GM19328 (cell line): ENCODE measurements at regions not wholly inside any gene's neighbourhood (a gene's known extent, or its start where the extent isn't known, plus 50 kb on each side); places are given as distances from the start of the nearest gene placed in this dataset.

Experiments used
- ATAC-seq: cut with Tn5 transposase; IDR thresholded peaks from one replicate; pipeline ENCODE4 v1.9.1; 2021; ENCODE audit warnings: mild to moderate bottlenecking, moderate library complexity; ENCODE audit not compliant: unreplicated experiment

GRCh38 chr3:118406562-118406961 is 628.1 kb downstream of the IGSF11 start:
- ATAC-seq = no peak

DNA sequence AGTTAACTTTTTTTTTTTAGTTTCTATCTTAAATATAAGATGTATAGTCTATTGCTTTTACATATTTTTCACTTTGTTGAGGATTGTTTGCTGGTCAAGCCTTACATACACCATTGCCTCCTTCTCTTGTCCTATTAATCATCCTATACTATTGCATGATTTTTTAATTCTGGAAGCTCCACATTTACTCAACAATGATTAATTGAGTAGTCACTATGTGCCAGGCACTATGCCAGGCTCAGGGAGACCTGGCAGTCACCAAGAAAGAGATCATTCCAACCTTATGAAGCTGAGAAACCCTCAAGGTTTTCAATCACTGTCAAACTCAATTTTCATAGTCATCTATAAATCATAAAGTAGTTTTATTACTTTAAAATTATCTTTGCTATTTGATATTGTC is 626.2 kb downstream of the IGSF11 start:
- no peak for ATAC-seq

DNA sequence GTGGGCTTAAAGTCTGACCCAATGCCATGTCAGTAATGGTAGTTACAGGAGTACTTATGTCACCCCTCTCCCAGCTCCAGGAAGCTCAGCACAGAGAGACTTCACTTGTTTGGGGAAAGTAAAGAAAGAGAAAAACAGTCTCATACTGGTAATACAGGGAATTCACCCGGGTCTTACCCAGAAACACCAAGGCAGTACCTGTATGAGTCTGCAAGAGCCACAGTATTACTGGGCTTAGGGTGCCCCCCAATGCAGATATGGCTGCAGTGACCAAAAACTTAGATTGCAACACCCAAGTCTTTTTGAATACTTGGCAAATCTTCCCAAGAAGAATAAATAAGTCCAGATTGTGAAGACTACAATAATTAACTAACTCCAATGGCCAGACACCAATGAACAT is 622.1 kb downstream of the IGSF11 start:
- ATAC-seq = peak; percentile 64

DNA sequence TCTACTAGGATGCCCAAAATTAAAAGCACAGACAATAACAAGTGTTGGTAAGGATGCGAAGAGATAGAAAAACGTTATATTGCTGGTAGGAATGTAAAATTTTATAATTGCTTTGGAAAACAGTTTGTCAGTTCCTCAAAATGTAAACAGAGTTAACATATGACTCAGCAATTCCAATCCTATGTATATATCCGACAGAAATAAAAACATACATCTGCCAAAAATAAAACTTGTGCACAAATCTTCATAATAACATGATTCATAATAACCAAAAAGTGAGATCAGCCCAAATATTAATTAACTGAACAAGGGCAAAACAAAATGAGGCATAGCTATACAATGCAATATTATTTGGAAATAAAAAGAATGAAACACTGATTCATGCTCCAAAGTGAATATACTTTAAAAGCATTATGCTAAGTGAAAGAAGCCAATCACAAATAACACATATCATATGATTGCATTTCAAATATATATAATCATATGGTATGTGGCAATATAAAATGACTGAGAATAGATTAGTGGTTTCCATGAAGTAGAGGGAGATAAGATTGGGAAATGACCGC is 609.3 kb downstream of the IGSF11 start:
- ATAC-seq = no peak

DNA sequence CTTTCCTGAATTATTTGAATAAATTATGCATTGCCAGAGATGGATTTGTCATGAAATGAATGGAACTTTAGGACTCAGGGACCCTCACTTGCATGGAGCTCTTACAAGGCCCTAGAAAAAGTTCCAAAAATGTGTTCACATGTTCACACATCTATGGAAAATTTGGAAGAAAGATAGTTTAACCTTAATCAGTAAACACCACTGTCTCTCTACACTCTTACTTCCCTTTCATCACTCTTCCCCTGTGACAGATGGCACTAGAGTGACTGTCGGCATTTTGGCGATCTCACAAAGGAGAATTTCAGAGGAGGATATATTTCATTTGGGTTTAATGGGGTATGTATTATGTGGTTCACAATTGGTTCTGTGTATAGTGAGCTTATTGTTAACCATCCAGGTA is 600.8 kb downstream of the IGSF11 start:
- ATAC-seq = no peak

DNA sequence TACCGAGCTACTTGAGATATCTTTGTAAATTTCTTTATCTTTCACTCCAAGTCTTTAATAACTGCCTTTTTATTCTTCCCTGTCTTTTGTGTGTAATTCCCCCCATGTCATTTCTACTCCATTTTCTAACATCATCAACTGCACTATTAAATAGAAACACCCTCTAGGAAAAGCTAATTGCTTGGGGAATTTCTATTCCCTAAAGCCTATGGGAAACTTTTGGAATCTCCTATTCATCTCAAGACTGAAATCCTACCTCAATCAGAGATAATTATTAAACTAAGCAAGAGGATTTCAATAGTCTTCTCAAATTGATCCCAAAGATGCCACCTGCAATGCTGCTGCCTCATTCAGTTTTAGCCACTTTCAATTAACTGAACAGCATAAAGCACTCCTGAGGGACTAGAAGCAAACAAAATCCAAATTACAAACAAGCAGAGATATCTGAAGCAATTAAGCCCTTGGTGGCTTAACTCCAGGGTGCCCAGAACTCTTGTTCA is 598.7 kb downstream of the IGSF11 start:
- no peak for ATAC-seq

DNA sequence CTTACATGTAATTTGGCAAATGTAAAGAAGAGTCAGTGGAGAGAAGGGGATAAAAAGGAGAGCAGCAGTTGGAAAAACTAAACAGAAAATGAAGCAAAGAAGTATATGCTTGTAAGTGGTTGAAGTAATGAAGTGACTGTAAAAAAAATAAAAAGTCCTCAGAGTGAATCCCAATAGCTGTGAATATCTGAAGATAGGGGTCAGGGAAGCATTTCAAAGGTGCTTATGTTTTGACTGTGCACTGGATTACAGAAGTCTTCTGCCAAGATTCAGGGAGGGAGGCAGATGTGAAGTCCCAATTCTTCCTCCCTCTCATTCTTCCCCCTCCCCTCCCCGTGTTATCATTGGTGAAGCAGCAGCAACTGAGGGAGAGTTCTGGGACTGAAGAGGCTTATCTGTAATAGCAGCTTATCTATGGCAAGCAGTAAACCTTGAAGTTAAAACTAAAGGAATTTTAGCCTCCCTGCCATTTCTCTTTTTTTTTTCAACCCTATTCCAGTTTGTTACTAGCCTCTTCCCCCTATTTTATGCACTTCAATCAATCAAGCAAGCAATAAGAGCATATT is 597.9 kb downstream of the IGSF11 start:
- ATAC-seq = no peak

GRCh38 chr3:118445036-118445435 is 589.6 kb downstream of the IGSF11 start:
- no peak for ATAC-seq

DNA sequence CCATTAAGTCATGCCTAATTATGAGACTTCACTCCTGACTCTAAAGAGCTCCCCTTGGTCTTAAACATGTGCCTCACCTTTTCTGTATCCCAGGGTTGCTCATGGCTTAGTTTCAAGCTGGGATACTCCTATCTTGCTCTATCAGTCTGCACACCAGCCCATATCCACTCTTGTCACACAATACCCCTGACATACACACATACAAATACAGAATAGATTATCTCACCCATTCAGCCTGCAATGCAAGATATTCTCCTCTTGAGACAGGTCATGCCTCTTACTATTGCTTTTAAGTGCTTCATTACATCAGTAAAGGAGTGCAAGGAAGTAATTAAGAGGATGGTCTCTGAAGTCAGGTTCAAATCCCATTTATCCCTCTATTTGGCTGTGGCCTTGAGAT is 587.3 kb downstream of the IGSF11 start:
- ATAC-seq = no peak

GRCh38 chr3:118466795-118467330 is 567.8 kb downstream of the IGSF11 start:
- ATAC-seq = no peak

DNA sequence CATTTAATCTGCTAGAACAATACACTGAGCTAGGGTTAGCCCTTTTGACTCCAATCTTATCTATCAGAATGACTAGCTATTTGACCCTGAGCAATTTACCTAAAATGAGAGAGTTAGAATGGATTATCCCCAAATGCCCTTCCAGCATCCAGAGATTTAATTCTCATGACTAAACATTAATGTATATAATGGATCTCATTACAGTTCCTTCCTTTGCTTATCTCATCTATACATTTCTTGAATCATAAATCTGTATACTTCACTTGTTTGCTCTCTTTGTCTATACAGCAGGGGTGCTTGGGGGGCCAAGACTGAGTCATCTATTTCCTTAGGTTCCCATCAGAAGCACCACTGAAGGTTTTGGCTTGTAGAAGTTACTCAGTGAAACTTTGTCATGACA is 565.8 kb downstream of the IGSF11 start:
- no peak for ATAC-seq

- no peak for ATAC-seq
These were observed 562.1 kb downstream of the IGSF11 start for GRCh38 chr3:118472586-118472985.

DNA sequence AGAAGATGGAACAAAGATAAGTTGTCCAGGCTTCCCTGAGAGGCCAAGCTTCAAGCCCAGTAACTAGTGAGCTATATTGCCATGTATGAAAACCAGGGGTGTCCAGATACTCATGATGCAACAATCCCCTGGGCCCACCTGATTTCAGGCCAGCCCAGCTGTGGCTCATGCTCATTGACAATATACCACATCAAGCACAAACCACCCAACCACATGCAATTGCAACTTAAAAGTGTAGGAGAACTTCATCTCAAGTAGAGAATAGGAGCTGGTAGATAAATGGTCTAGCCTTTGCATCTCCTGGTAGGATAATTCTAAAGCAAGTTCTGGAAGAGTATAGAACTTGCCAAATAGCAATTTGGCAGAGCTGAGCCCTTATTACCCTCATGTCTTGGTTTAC is 561.3 kb downstream of the IGSF11 start:
- ATAC-seq = no peak

DNA sequence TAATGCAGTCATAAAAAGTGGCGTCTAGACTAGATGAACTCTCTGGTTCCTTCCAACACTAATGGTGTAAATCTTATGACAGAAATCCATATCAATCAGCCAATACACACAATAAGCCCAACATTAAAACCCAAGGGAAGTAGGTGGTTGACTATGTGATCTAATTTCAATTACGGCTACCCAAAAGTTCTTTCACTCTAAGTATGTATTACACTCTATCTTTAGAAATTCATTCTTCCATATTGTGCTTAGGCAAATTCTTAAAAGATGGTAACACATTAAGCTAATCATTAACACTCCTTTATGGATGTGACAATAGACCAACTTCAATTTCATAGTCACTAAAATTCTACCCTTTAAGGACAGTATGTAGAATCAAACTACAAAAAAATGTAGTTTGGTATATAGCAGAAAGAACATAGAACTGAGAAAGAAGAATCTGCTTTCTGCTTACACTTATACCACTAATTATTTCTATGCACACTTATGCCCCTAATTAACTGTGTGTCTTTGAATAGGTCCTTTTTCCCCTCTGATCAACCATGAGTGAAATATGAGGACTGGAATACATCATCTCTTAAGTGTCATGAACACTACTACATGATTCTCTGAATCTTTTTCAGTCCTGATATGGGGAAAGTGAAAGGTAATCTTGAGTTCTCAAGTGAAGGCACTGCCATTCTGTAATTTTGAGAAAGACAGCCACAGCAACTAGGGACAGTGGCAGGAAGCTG is 557.6 kb downstream of the IGSF11 start:
- ATAC-seq = peak; percentile 47

DNA sequence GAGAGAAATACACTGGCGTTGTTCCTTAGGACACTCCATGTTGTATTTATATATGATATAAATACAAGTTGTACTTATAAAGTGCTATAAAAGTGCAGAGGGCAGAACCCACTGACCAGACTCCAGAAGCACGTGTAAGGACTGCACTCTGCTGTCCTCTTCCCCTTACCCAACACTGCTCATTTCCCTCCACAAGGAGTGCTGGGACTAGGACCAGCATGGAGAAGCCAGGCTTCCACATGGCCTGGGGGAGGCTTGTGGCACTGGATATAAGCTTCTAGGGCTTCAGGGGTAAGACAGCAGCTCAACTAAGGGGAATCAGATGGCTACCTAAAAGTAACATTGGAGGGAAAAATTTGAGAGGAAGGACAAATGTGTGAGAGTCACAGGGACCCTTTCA is 556.9 kb downstream of the IGSF11 start:
- ATAC-seq = no peak

DNA sequence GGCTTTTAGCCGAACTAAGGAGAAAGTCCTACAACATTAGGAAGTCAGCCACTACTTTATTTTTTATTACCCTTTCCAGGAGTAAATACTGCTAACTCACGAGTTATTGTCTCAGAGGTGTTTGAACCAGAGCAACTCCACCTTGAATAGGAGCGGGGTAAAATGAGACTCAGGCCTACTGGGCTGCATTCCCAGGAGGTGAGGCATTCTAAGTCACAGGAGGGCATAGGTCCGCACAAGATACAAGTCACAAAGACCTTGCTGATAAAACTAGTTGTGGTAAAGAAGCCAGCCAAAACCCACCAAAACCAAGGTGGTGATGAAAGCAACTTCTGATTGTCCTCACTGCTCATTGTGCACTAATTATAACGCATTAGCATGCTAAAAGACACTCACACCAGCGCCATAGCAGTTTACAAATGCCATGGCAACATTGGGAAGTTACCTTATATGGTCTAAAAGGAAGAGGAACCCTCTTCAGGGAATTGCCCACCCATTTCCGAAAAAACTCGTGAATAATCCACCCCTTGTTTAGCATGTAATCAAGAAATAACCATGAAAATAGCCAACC is 555.9 kb downstream of the IGSF11 start:
- no peak for ATAC-seq

- no peak for ATAC-seq
These were observed 555.3 kb downstream of the IGSF11 start for GRCh38 chr3:118479376-118479775.

DNA sequence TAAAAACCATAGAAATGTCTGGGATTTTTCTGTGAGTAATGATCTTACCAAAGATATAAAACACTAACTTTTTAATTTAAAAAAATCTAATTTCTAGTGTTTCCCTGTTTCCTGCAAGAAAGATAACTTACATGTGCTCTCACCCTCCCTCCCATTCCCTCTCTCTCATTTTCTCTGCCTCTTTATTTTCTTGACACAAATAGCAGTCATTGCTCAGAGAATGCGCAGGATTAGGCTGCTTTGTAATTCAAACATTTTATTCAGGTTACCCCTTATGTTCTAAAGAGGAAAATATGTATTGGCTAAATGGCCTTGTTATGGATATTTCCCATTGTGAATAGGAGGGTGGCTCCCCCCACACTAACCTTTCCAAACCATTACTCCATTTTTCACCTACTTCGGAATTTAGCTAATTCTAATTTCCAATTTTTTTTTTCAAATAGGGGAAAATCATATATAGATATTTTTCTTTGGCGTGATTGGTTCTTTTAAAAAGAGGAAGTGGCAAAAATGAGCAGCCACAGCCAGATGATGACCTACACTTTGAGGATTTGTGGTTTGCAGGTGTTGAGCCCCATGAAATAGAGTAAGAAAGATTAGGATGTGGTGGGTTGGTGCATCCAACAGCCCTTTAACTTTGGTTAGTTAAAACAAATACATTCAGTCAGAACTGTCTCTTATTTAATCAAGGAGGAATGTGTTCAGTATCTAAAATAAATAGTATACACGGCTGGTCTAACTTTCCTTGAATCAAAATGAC is 554.4 kb downstream of the IGSF11 start:
- no peak for ATAC-seq

GRCh38 chr3:118485693-118486092 is 549.0 kb downstream of the IGSF11 start:
- no peak for ATAC-seq

DNA sequence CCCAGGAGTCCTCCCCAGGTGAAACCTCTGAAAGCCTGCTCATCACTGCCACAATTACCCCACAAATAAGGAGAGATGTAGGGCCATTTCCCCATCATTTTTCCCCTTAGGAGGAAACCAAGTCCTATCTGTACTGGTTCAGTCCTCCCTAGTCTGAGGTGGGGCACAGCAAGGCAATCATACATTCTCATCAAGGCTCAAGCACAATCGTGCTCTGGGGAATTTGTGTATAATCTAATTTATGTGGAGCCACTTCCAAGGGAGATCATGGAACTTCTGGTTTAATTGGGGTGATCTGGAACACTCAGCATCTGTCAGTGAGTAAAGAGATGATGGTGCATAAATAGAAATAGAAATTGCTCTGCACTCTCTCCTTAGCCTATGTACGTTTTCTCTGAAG is 546.9 kb downstream of the IGSF11 start:
- no peak for ATAC-seq

DNA sequence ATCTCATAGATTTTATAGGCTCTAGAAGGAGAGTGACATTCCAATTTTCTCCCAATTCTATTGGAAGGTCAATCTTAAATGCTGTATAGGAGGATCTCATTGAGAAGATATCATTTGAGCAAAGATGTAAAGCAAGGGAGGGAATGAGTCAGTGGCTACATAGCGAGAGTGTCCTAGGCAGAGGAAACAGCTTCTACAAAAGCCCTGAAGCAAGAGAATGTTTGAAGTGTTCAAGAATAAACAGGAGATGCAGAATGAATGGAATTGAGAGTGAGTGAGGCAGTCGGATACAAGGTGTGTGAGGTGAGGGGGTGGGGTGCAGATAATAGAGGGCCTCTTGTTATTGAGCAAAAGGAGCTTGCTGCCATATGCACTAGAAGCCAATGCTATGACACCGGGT is 545.9 kb downstream of the IGSF11 start:
- no peak for ATAC-seq
